ENCODE measurements at regions not wholly inside any gene's neighbourhood (a gene's known extent, or its start where the extent isn't known, plus 50 kb on each side); places are given as distances from the start of the nearest gene placed in this dataset.
"Not testable (repeated sequence)": the region's sequence is repeated elsewhere in the genome, so short reads cannot be mapped to it uniquely, and the experiment has no call there.

DNA sequence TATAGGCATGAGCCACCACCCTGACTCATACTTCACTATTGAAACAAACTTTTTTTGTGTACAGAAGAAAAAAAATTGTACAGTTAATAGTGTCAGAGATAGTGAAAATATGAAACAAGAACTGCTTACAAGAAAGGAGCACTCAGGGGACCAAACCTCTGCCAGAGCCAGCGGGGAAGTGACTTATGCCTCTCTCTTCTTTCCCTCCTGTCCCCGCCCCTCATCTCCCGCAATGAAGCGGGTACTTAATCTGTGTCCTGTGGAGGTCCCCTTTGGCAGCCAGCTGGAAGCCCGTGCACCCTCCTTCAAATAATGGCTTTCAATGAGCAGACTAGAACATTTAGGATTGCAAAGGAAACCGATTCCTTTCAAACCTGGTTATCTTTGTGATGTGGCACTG lies 51.5 kb downstream of the PPIAL4A start:
- not testable (repeated sequence) for DNase-seq (ENCODE audit: low spot score)

DNA sequence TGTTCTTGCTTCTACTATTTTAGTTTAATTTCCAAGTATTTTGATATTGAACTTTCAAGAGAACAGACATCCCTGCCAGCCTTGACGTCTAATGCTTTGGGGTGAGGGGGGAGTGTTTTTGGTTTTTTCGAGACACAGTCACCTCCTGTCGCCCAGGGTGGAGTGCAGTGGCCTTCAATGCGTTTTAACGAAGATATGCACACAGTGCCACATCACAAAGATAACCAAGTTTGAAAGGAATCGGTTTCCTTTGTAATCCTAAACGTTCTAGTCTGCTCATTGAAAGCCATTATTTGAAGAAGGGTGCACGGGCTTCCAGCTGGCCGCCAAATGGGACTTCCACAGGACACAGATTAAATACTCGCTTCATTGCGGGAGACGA lies 52.3 kb downstream of the PPIAL4A start:
- not testable (repeated sequence) for DNase-seq (ENCODE audit: low spot score)

DNA sequence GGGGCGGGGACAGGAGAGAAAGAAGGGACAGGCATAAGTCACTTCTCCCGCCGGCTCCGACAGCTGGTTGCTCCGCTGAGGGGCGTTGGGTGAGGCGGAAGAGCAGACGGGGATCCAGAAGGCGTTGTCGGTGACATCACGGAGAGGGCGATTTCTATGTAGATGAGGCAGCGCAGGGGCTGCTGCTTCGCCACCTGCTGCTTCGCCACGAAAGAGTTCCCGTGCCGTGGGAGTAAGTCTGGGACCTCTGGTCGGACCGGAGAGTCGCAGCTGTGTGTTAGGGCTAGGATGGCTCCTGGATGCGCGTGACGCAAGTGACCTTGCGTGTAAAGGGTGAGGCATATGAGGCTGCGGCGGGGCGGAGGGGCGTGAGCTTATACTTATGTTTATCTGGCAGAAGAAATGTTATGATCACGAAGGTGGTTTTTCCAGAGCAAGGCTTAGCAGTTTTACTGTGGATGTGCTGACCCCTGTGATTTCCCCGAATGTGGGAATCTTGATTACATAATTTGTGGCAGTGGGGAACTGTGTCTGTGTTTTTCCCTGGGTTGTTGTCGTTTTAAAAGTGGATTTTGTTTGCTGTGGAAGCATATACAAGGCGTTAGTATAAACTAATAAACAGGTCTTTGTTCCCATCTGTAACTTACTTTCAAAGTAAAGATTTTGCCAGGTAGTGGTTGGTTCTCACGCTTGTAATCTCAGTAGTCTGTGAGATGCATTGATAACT lies 52.8 kb downstream of the PPIAL4A start:
- peak; percentile 71 for DNase-seq (ENCODE audit: low spot score)

DNA sequence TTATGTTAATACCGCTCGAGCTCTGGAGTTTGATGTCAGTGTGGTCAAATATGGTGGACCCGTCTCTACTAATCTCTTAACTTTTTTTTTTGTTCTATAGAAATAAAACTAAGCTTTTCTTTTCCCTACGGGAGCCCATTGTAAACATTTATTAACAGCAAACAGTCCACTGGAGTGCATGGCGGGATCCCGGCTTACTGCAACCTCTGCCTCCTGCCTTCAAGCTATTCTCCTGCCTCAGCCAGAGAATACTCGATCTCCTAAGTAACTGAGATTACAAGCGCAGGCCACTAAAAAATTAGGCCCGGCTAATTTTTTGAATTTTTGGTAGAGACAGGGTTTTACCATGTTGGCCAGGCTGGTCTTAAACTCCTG lies 53.4 kb downstream of the PPIAL4A start:
- DNase-seq (ENCODE audit: low spot score), result not testable (repeated sequence)

DNA sequence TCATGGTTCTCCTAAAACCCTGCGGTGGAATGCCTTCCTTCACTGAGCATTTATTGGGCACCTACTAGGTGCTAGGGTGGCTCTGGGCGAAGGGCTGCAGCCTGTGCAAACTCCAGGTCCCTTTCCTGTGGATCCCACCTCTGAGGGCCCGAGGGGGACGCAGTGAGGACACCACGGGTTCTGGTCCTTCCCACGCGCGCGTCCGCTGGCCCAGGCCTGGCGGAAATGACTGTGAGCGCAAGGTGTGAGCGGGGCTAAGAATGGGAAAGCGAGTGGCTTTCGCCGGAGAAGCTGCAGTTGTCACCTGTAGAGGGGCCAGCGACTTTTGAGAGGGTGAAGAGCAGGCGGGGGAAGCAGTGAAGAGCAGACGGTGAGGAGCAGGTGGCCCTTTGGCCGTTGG lies 55.1 kb downstream of the PPIAL4A start:
- DNase-seq (ENCODE audit: low spot score), result not testable (repeated sequence)

DNA sequence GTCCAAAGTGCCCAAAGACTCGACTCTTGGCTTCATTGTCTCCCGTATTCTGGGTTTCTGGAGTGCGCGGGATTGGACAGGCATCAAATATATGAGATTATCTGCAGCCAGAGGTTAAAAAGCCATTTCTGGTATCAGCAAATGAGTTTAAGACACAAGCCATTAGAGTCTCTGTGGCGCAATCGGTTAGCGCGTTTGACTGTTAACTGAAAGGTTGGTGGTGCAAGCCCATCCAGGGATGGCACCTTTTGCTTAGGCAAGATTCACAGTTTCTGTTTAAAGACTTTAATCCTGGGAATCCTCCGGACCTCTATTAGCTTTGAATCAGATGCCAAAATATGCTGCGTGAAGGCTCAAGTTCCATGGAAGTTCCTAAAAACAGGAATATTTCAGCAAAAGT lies 55.6 kb downstream of the PPIAL4A start:
- DNase-seq (ENCODE audit: low spot score), result not testable (repeated sequence)

DNA sequence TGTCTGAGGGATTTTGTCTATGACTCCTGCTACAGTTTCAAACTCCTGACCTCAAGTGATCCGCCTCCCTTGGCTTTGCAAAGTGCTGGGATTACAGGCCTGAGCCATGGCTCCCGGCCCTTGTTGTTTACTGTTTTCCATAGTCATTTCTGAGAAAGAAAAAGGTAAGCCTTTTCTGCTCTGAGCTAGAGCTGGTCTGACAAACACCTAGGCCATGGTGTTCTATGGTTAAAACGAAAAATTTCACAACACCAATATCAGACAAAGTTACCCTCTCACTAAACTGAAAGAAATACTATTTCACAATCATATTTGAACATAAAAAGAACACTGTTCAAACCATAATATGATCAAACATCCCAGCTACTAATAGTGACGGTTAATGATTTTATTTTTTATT lies 57.5 kb downstream of the PPIAL4A start:
- DNase-seq (ENCODE audit: low spot score), result not testable (repeated sequence)

DNA sequence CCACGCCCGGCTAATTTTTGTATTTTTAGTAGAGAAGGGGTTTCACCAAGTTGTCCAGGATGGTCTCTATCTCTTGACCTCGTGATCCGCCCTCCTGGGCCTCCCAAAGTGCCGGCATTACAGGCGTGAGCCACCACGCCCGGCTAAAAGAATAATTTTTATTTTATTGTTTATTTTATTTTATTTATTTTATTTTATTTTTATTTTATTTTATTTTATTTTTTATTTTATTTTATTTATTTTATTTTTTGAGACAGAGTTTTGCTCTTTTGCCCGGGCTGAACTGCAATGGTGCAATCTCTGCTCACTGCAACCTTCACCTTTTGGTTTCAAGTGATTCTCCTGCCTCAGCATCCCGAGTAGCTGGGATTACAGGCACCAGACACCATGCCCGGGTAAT lies 60.2 kb downstream of the PPIAL4A start:
- not testable (repeated sequence) for DNase-seq (ENCODE audit: low spot score)

DNA sequence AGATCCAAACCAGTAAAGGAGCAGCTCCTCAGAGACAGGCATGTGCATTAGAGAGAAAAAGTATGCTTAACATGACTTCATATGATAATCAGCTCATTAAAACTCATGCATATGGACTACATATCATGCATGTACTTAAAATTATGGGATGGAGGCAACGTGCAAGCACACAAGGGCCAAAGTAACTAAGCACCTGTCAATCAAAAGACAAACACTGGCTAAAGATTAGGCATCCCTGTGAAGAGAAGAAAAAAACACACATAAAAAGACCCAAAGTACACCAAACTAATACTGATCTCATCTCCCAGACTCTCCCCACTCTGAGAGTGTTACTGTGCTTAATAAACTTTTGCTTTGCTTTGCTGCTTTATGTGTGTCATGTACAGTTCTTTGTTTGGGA lies 61.1 kb downstream of the PPIAL4A start:
- not testable (repeated sequence) for DNase-seq (ENCODE audit: low spot score)

DNA sequence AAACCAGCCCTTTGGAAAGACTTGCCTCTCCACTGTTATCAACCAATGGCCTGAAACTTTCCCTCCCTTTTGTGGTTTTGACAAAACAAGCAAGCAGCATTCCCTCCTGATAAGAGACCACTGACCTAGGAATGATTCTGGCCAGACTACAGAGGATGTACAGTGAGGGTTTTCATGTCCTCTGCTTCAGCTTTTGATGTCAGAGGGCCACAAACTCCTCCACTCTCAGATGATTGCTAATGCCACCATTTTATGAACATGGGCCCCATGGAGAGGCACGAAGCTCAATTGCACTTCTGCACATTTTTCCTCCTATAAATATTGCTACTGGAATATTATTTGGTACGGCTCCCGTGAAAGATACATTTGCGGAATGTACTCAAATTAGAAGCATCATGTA lies 61.5 kb downstream of the PPIAL4A start:
- not testable (repeated sequence) for DNase-seq (ENCODE audit: low spot score)

DNA sequence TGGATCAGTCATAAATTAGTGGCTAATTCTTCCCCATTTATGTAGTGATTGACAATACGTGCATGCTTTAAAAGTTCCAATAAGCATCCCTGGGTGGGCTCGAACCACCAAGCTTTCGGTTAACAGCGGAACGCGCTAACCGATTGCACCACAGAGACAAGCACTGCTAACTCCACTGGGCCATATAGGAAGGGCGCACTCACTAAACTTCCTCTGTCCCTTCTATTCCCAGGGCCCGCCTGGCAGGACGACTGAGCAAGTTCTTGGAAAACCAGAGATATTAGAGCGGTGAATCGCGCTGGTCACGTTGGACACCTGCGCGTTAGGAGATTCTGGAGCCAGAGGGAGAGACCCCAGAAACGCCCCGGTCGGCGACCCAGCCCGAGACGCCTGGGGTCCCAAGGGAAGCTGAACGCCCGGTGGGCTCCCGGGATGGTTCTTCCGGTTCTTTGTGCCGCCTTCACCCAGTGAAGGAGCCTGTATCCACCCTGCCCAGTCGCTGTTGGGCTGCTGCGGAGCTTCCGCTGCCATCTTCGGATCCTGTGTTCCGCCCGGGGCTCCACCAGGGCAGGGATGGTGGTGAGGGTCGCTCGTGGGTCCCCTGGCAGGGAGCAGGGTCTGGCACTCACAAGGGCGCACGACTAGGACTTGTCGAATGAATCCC lies 62.8 kb downstream of the PPIAL4A start:
- not testable (repeated sequence) for DNase-seq (ENCODE audit: low spot score)

DNA sequence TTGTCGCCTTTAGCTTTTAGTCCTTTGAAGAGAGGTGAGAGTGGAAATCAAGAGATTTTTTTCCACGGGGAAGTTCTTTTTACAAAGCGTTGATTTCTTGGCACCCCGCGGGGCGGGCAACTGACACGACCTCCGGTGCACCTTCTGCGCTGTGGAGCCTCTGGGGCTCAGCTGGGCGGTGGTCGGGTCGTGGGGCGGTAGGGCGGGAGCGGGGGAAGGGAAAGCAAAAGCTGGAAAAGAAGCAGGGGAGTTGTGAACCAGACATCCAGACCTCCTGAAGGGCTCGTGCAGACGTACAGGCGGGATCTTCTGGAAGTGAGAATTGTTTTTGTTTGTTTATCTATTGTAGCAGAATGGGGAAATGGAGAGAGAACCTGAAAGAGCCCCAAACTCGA lies 63.3 kb downstream of the PPIAL4A start:
- DNase-seq (ENCODE audit: low spot score), result not testable (repeated sequence)

DNA sequence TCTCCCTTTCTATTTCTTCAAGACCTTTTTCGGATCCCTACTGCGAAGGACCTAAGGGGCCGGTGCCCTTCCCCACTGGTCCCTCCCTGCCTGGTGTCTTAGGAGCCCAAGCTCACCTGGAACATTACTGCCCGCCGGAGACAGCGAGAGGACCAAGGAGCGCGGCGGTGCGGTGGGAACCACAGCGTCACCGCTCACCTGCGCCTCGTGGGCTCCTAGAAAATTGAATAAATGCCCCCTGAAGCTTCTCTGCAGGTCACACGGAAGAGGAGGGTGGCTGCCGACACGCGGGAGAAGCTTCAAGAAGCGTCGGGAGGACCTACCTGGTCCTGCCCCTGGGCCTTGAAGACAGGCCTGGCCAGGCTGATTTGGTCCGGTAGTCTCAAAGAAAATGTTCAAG lies 65.2 kb downstream of the PPIAL4A start:
- DNase-seq (ENCODE audit: low spot score), result no peak

DNA sequence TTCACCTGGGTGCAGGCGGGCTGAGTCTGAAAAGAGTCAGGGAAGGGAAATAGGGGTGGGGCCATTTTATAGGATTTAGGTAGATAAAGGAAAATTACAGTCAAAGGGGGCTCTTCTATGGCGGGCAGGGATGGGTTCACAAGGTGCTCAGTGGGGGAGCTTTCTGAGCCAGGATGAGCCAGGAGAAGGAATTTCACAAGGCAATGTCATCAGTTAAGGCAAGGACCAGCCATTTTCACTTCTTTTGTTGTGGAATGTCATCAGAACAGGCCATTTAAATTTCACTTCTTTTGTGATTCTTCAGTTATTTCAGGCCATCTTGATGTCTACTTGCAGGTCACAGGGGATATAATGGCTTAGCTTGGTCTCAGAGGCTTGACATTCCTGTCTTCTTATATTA lies 66.4 kb downstream of the PPIAL4A start:
- not testable (repeated sequence) for DNase-seq (ENCODE audit: low spot score)

DNA sequence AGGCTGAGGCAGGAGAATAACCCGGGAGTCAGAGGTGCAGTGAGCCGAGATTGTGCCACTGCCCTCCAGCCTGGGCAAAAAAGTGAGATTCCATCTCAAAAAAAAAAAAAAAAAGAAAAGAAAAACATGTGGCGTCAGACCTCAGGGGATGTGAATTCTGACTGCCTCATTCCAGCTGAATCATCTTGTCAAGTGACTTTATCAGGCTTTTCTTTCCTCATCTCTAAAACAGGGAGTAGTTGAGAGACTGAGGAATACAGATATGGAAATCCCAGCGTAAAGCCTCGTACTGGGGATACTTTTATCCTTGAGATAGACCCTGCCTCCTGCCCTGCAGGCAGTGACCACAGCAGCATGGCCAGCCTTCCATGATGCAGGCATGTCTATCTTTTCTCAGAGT lies 76.4 kb downstream of the PPIAL4A start:
- not testable (repeated sequence) for DNase-seq (ENCODE audit: low spot score)

DNA sequence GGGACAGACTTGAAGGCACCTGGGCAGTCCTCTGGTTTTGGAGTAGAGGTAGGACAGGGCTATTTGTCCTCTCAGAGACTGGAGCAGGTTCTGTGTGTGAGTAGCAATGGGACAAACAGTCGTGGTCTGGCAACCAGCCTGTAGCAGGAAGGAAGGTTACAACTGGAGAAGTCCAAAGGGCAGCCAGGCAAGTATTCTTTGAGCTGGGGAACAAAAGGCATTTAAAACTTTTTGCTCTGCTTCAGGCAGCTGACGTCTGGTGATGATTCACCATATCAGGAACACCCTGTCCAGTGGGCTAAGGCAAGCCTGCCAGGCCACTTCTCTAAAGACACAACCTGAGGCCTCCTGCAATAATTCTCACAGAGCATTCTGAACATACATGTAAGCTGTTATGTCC lies 83.3 kb downstream of the PPIAL4A start:
- DNase-seq (ENCODE audit: low spot score), result not testable (repeated sequence)

DNA sequence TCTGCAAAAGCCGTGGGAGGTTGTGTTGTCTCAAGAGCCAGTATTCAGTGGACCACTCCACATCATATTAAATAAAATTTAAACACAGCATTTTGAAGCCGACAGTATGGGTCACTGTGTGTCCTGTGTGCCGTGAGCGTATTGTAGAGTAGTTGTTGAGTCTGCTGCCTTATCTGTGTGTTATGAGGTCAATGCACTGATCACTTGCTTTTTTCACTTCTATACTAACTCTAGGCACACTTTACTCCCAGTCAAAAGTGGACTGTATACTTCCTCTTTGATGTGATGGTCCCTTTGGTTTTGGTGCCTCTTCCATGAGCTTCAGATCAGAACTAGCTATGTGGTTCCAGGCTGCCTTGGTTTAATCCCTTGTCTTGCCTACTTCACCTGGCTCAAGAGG lies 84.3 kb downstream of the PPIAL4A start:
- DNase-seq (ENCODE audit: low spot score), result not testable (repeated sequence)

DNA sequence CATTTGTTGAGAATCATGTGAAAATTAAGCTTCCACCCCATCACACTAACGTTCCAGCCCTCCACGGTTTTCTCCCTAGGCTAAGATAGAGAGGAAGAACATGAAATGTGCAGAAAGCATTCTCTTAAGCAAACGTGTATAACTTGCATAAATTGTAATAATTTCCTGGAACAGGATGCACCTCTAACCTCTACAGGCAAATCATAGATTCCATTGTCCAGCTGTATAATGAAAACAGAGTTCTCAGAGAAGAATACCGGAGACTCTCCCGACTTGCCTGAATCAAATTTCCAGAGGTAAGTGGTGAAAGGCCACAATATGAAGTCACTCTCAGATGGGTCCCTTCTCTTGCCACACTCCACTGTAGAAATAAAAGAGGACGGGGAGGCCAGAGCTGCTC lies 87.7 kb downstream of the PPIAL4A start:
- DNase-seq (ENCODE audit: low spot score), result not testable (repeated sequence)

DNA sequence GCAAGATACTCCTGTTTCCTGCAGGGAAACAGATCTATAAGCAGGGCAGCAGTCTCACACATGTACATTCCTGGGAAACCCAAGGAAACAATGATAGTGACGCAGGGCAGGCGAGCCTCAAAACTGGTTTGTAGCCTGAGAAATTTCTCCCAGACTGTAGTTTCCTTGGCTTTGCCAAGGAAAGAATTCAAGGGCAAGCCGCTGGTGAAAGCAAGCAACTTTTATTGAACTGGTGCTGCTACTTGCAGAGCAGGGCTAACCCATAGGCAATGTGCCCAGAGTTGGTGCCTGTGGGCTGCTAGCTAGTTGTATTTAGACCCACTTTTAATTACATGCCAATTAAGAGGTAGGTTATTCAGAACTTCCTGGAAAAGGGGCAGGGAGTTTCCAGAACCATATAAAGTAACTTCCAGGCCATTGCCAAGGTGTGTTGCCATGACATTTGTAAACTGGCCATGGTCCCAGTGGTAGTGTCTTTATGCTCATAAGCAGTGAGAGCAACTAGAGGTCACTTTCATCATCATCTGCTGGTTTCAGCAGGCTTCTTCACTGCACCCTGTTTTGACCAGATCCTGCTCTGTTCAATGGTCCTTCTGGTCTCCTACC lies 92.0 kb downstream of the PPIAL4A start:
- DNase-seq (ENCODE audit: low spot score), result not testable (repeated sequence)

DNA sequence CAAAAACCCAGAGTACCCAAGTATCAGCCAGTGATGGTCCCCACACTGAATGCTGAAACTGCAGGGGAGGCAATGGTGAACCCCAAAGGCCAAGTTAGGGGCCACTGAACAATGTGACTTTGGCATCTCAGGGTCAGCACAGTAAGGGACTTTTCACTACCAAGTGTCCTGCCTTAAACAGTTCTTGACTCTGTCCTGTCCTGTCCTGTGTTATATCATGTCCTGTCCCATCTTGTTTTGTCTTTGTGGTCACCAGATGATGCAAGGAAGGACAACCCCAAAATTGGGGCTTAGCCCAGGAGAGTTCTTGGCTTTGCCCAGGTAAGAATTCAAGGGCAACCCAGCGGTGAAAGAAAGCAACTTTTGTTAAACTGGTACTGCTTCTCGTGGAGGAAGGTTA lies 105.0 kb downstream of the PPIAL4A start:
- DNase-seq (ENCODE audit: low spot score), result not testable (repeated sequence)

DNA sequence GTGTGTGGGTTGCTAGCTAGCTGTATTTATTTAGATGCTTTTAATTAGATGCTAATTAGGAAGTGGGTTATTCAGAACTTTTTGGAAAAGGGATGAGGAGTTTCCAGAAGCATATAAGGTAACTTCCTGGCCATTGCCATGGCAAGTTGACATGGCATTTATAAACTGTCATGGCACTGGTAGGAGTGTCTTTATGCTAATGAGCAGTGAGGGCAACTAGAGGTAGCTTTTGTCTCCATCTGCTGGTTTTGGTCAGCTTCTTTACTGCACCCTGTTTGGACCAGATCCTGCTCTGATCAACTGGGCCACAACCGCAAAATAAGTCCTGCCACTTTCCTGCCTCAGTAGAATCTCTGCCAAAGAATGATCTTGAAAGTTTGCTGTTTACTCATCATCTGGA lies 105.5 kb downstream of the PPIAL4A start:
- not testable (repeated sequence) for DNase-seq (ENCODE audit: low spot score)

DNA sequence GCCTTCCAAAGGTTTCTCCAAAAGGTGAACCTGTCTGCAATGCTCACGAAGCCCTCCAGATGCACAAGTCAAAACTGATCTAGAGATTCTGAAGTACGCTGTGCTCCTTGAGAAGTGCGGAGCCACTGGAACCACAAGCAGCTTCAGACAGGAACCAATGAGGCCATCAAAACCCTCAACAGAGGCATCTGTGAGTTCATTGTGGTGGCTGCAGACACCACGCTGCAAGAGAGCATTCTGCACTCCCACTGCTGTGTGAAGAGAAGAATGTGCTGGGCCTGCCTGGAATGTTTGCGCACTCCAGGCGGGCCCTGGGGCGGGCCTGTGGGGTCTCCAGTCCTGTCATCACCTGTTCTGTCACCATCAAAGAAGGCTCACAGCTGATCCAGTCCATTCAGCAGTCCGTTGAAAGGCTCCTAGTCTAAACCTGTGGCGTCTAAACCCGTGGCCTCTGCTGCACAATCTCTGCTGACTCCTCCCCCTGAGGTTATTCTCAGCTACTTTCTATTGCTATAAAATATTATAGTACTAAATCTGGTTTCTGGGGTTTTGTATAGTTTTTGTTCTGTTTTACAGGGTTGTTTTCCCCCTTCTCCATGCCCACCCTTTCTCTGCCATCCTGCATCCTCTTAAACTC lies 111.6 kb downstream of the PPIAL4A start:
- not testable (repeated sequence) for DNase-seq (ENCODE audit: low spot score)

DNA sequence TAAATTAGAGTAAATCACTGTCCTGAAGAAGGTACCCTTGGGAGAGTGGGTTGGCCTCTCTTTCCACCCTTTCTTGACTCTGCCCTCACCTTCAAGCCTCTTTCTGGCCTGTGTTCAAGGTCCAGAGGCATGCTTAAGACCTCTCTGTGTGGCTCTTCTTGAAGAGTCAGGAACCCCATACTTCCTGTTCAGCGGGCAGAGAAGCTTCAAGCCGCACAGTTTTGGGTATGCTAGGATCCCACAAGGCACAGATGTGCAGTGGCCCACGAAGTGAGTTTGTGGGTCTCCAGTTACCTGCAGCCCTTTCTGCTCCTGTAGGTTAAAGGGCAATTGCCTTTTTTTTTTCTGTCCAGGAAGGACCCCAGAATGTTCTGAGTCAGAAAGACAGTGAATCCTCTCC lies 113.7 kb downstream of the PPIAL4A start:
- not testable (repeated sequence) for DNase-seq (ENCODE audit: low spot score)
